Astrocyte of the cerebellum (primary cell): ENCODE measurements at regions not wholly inside any gene's neighbourhood (a gene's known extent, or its start where the extent isn't known, plus 50 kb on each side); places are given as distances from the start of the nearest gene placed in this dataset.
A peak's percentile ranks its signal among the peaks of the same experiment; 100 is the strongest.

Experiments used
- DNase-seq: peaks from one replicate; pipeline ENCODE4 v3.0.0-alpha.2; 2011; ENCODE audit warnings: low read depth
- H3K4me3 ChIP-seq: 2 replicates; pipeline ENCODE4 v1.5.1; 2011; ENCODE audit warnings: mild to moderate bottlenecking, low read depth, low read length, moderate library complexity
- in situ Hi-C: cut with HindIII; loops from 2 replicates; pipeline ENCODE4 v1.10.0; 2017; ENCODE audit warnings: low sequenced_read_pairs
- TF ChIP-seq, protein P1 (sequence below): IDR thresholded peaks from 2 replicates; pipeline ENCODE4 v1.5.1; 2012; ENCODE audit warnings: low read length, low read depth, moderate library complexity, mild to moderate bottlenecking; ENCODE audit errors: missing control alignments

- no peak overlapping the region for H3K4me3 ChIP-seq
- in situ Hi-C loops = no loop called here
- DNase-seq = no peak
- TF ChIP-seq, protein P1, sequence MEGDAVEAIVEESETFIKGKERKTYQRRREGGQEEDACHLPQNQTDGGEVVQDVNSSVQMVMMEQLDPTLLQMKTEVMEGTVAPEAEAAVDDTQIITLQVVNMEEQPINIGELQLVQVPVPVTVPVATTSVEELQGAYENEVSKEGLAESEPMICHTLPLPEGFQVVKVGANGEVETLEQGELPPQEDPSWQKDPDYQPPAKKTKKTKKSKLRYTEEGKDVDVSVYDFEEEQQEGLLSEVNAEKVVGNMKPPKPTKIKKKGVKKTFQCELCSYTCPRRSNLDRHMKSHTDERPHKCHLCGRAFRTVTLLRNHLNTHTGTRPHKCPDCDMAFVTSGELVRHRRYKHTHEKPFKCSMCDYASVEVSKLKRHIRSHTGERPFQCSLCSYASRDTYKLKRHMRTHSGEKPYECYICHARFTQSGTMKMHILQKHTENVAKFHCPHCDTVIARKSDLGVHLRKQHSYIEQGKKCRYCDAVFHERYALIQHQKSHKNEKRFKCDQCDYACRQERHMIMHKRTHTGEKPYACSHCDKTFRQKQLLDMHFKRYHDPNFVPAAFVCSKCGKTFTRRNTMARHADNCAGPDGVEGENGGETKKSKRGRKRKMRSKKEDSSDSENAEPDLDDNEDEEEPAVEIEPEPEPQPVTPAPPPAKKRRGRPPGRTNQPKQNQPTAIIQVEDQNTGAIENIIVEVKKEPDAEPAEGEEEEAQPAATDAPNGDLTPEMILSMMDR = no peak
Observed at GRCh38 chr9:105884416-105884815, 190.1 kb downstream of the TMEM38B start.

GRCh38 chr9:105886136-105886535 is 191.8 kb downstream of the TMEM38B start:
- DNase-seq = no peak
- no peak overlapping the region for H3K4me3 ChIP-seq
- TF ChIP-seq, protein P1 = no peak
- in situ Hi-C loops = no loop called here

DNA sequence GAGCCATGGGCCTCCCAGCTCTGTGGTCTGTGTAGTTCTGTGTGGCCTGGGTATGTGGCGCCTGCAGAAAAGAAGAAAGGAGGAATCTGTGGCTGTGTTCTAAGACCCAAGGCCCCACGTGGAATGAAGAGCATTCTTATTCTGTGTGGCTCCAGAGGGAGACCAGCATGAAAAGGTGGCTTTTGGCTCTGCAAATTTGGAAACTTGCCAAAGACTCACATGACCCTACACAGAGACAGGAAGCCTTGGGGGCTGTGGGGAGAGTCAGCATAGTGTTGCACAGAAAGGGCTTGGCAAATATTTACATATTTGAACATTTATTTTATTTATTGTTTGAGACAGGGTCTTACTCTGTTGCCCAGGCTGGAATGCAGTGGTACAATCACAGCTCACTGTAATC is 193.3 kb downstream of the TMEM38B start:
- DNase-seq = no peak
- no peak overlapping the region for H3K4me3 ChIP-seq
- TF ChIP-seq, protein P1 = no peak
- in situ Hi-C loops = no loop called here

DNA sequence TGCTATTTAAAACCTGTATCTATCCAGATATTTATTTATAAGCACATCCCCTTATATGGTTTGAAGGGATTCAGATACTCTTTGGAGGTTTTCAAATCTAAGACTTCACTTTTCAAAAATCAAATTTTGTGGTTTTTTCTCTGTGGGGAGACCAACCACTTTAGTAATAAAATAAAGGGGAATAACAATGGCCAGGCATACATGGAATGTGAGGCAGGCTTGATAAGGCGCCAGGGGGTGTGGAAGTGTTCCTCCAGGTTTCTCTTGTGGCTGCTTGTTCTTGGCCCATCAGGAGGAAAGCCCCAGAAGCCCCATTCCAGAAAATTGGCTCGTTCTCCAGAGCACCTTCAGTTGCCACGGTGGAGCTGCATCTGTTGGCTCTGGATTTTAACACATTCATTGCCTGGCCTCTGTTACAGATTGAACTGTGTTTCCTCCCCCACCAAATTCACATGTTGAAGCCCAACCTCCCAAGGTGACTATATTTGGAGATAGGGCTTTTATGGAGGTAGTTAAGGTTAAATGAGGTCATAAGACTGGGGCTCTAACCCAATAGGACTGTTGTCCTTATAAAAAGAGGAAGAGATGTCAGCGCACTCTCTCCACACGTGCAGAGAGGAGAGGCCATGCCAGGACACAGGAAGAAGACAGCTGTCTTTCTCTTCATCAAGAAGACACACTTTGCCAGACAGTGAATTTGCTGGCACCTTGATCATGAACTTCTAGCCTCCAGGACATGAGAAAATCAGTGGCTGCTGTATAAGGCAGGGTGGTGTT is 195.9 kb downstream of the TMEM38B start:
- in situ Hi-C loops = no loop called here
- peak; percentile 89 for DNase-seq
- H3K4me3 ChIP-seq = no peak overlapping the region
- TF ChIP-seq, protein P1 = no peak

DNA sequence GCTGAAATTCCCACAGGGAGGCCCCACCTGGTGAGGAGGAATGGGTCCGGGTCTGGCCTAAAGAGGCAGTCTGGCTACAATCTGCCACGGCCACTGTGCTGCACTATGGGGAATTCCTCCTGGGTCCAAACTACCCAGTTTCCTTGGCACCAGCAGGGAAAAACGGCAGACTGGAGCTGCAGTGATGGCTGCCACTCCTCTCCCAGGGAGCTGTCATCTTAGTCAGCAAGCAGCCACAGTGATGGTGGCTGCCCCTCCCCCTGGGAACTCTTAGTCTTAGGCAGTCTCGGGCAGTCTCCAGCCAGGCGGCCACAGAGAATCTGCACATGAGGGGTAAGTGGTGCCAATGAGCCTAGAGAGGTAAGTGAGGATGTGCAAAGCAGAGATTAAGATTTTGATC is 205.8 kb downstream of the TMEM38B start:
- in situ Hi-C loops = no loop called here
- TF ChIP-seq, protein P1 = no peak
- DNase-seq = no peak
- H3K4me3 ChIP-seq = no peak overlapping the region

- DNase-seq = peak; percentile 12
- H3K4me3 ChIP-seq = no peak overlapping the region
- TF ChIP-seq, protein P1 = peak; percentile 74
- in situ Hi-C loops = no loop called here
Observed at GRCh38 chr9:105901514-105902109, 207.3 kb downstream of the TMEM38B start.
